ENCODE measurements at regions not wholly inside any gene's neighbourhood (a gene's known extent, or its start where the extent isn't known, plus 50 kb on each side); places are given as distances from the start of the nearest gene placed in this dataset.

- in situ Hi-C loops (cut with HindIII; ENCODE audit: extremely low pct_ligation_motif_present, low pct_unique_long_range_greater_than_20kb) (no loop called here), intact Hi-C loops (cut with micrococcal nuclease; ENCODE audit: unreplicated experiment) (no loop called here)
- Histone ChIP-seq H3K9ac (ENCODE audit: insufficient read depth, low read depth, low read length) (no peak overlapping the region), H3K36me3 (replicated peaks in 1 of 2; ENCODE audit: control insufficient read depth in 1 of 2, insufficient read depth in 2 of 2, low read length in 2 of 2) (no peaks in the 10 kb centered on the region), H3K27ac (ENCODE audit: extremely low read length, insufficient read depth, low read length) (no peak overlapping the region), H3K9me3 (ENCODE audit: low read length) (no peaks in the 10 kb centered on the region), H3K27me3 (ENCODE audit: control insufficient read depth in 1 of 2, insufficient read depth in 2 of 2, low read length in 2 of 2) (0 out of 5 replicates have a peak, but pooled peaks cover 0 to 2% of the 10 kb centered on the region in 2 experiments), H3K4me2 (ENCODE audit: low read depth, low read length) (no peak overlapping the region), H3K4me1 (ENCODE audit: insufficient read depth, low read length) (no peaks in the 10 kb centered on the region), H3K4me3 (replicated peaks in 1 of 3; ENCODE audit: insufficient read depth in 1 of 3, low read depth in 2 of 3, low read length in 3 of 3) (no peak overlapping the region), H4K20me1 (ENCODE audit: insufficient read depth, low read length) (no peaks in the 10 kb centered on the region), H2AFZ (ENCODE audit: low read length) (no peak overlapping the region), H3K79me2 (ENCODE audit: insufficient read depth, low read length) (no peaks in the 10 kb centered on the region)
- ATAC-seq (no peak), FAIRE-seq (no peak), DNase-seq (ENCODE audit: low spot score) (no peak)
- WGBS (ENCODE audit: low lambda C conversion rate) = 30% methylated on average over 4 of the region's 4 CpGs
- ChIA-PET POLR2A (no interaction called here), CTCF (ENCODE audit: low intra/inter-chr PET ratio, low total read pairs) (no interaction called here)
- TF ChIP-seq U2AF1 (optimal IDR thresholded peaks at IDR 0.05; ENCODE audit: low read depth, low read length) (no peak), ZNF3 (CRISPR knock-in tag; IDR thresholded peaks at IDR 0.05) (no peak), FOXK2 (IDR thresholded peaks at IDR 0.05) (no peak), ZSCAN20 (CRISPR knock-in tag; IDR thresholded peaks at IDR 0.05; ENCODE audit: borderline replicate concordance) (no peak), NFE2L2 (IDR thresholded peaks at IDR 0.05; ENCODE audit: low read length) (no peak), PTBP1 (IDR thresholded peaks at IDR 0.05; ENCODE audit: low read depth, low read length, poor library complexity, severe bottlenecking) (no peak), ZBTB4 (CRISPR knock-in tag; IDR thresholded peaks at IDR 0.05; ENCODE audit: borderline replicate concordance) (no peak), EHMT2 (IDR thresholded peaks at IDR 0.05; ENCODE audit: borderline replicate concordance, low read depth, low read length) (no peak)
- BruUV-seq (replicated peaks) = no TSS peak
These were observed 260.4 kb downstream of the SLC4A3 start for GRCh38 chr2:219887870-219888269.
